Breast epithelium (tissue), 3 donors: ENCODE measurements at regions not wholly inside any gene's neighbourhood (a gene's known extent, or its start where the extent isn't known, plus 50 kb on each side); places are given as distances from the start of the nearest gene placed in this dataset.

Experiments
- POLR2AphosphoS5 ChIP-seq, 3 donors: sonication (generic); formaldehyde crosslinking; IDR thresholded peaks; one replicate each; pipeline ENCODE4 v1.6.1; 2017; ENCODE audit warnings: antibody characterized with exemption in 3 of 3
- TF ChIP-seq, protein P1 (sequence below), 3 donors: fragments of 450-650 bp; IDR thresholded peaks; one replicate each; pipeline ENCODE4 v1.5.1; 2016 to 2017; ENCODE audit warnings: antibody characterized with exemption in 3 of 3, mild to moderate bottlenecking in 3 of 3, moderate library complexity in 3 of 3

DNA sequence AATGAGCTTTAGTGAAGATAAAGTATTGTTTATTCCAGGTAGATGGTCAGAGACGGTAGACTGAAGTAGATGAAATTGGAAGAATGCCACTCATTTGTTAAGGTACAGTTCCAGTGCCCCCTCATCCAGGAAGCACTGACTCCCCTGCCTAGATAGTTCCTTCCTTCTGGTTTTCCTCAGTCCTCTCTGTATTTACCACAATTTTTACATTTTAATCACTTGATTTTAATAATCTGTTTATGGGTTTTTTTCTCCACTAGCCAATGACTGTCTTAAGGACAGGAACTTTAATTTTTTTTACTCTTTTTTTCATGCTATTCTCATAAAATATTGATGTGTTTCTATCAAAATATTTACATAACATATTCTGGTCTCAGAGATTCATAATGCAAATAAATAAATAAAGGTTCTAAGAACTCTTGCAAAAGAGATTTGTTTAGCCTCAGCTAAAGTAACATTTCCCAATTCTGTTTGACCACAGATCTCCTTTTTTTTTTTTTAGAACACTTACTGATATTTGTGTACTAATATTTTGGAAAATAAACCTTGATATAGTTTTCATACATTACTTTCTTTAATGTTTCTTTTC, 651.6 kb downstream of the PLPP3 start:
- TF ChIP-seq, protein P1, sequence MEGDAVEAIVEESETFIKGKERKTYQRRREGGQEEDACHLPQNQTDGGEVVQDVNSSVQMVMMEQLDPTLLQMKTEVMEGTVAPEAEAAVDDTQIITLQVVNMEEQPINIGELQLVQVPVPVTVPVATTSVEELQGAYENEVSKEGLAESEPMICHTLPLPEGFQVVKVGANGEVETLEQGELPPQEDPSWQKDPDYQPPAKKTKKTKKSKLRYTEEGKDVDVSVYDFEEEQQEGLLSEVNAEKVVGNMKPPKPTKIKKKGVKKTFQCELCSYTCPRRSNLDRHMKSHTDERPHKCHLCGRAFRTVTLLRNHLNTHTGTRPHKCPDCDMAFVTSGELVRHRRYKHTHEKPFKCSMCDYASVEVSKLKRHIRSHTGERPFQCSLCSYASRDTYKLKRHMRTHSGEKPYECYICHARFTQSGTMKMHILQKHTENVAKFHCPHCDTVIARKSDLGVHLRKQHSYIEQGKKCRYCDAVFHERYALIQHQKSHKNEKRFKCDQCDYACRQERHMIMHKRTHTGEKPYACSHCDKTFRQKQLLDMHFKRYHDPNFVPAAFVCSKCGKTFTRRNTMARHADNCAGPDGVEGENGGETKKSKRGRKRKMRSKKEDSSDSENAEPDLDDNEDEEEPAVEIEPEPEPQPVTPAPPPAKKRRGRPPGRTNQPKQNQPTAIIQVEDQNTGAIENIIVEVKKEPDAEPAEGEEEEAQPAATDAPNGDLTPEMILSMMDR (IDR thresholded peaks at IDR 0.05): no peak
- TF ChIP-seq POLR2AphosphoS5 (IDR thresholded peaks at IDR 0.05): no peak
